Chondrocyte (in vitro differentiated cells): ENCODE measurements at regions not wholly inside any gene's neighbourhood (a gene's known extent, or its start where the extent isn't known, plus 50 kb on each side); places are given as distances from the start of the nearest gene placed in this dataset.
A peak's percentile ranks its signal among the peaks of the same experiment; 100 is the strongest.

Experiments
- DNase-seq: peaks from one replicate; pipeline ENCODE4 v3.0.0; 2021; ENCODE audit warnings: mixed read lengths, low spot score
- H3K27ac Mint-ChIP-seq: one replicate; pipeline ENCODE4 v1.8.0; 2021; ENCODE audit warnings: mild to moderate bottlenecking, moderate library complexity, mixed read lengths; ENCODE audit not compliant: unreplicated experiment
- H3K27me3 Mint-ChIP-seq: 2 replicates; pipeline ENCODE4 v1.8.0; 2021; ENCODE audit warnings: low read depth, mixed read lengths
- H3K36me3 Mint-ChIP-seq: 2 replicates; pipeline ENCODE4 v1.8.0; 2021; ENCODE audit warnings: low read depth, mixed read lengths
- H3K4me1 Mint-ChIP-seq: 2 replicates; pipeline ENCODE4 v1.8.0; 2021; ENCODE audit warnings: low read depth, mild to moderate bottlenecking, mixed read lengths
- H3K4me3 Mint-ChIP-seq: one replicate; pipeline ENCODE4 v1.8.0; 2021; ENCODE audit warnings: mild to moderate bottlenecking, moderate library complexity, mixed read lengths; ENCODE audit not compliant: unreplicated experiment
- H3K9me3 Mint-ChIP-seq: 2 replicates; pipeline ENCODE4 v1.8.0; 2021; ENCODE audit warnings: low read depth, mixed read lengths
- CTCF ChIP-seq: fragments of 200-600 bp; sonication (generic); IDR thresholded peaks from 2 replicates; pipeline ENCODE4 v1.5.0; 2021; ENCODE audit warnings: antibody characterized with exemption, mild to moderate bottlenecking, moderate library complexity

DNA sequence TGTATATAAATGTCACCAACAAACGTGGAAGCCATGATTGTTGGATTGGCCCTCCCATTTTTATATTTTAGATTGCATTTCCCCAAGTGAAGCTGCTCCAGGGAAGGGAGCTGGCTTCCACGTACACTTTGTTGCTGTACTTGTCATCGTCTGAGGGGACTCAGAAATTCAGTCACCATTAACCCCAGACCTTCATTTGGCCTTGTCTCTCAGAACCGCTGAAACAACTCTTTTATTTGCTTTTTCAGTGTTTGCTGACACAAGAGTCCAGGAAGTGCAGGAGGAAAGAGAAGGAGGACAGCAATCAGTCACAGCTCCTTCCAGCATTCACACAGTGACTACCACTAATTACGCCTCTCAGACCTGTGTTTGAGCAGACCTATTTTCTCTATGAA, 276.5 kb downstream of the TBL1XR1 start:
- Mint-ChIP-seq H3K27ac (peak overlapping the region; percentile 61), H3K4me3 (no peak overlapping the region), H3K27me3 (no peaks in the 10 kb centered on the region), H3K4me1 (peaks cover 12% of the 10 kb centered on the region), H3K9me3 (no peaks in the 10 kb centered on the region), H3K36me3 (no peaks in the 10 kb centered on the region)
- DNase-seq: no peak
- no peak for TF ChIP-seq CTCF

DNA sequence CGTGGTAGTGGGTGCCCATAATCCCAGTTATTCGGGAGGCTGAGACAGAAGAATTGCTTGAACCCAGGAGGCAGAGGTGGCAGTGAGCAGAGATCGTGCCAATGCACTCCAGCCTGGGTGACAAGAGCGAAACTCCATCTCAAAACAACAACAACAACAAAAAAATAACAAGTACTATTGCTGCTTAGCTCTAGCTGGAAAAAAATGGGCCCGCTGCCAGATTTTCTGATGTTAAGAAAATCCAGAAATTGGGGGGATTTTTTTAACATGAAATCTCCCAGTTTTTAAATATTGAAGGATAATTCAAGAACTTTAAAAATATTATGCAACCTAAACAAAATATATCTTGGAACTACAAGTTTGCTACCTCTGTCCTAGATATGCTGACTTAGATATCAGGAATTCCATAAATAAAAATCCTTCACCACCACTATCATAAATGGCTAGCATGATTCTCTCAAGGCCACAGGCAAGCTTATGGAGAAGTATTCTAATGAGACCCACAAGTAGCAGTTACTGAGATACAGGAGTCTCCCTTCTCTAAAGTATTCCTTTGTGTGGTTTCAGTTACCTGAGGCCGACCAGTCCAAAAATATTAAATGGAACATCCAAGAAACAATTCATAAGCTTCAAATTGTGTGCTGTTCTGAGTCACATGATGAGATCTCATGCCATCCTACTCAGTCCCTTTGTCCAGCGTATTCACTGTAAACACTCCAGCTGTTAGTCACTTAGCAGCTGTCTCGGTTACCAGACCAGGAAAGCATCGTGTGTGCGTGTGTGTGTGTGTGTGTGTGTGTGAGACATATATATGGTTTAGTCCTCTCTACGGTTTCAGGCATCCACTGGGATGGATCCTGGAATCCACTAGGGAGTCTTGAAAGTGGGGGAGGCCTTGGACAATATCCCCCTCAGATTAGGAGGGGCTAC, 277.2 kb downstream of the TBL1XR1 start:
- no peaks in the 10 kb centered on the region for H3K9me3 Mint-ChIP-seq
- DNase-seq: no peak
- no peak overlapping the region for H3K27ac Mint-ChIP-seq
- no peak for TF ChIP-seq CTCF
- no peaks in the 10 kb centered on the region for H3K27me3 Mint-ChIP-seq
- H3K4me3 Mint-ChIP-seq: no peak overlapping the region
- no peaks in the 10 kb centered on the region for H3K36me3 Mint-ChIP-seq
- H3K4me1 Mint-ChIP-seq: peaks cover 14% of the 10 kb centered on the region

DNA sequence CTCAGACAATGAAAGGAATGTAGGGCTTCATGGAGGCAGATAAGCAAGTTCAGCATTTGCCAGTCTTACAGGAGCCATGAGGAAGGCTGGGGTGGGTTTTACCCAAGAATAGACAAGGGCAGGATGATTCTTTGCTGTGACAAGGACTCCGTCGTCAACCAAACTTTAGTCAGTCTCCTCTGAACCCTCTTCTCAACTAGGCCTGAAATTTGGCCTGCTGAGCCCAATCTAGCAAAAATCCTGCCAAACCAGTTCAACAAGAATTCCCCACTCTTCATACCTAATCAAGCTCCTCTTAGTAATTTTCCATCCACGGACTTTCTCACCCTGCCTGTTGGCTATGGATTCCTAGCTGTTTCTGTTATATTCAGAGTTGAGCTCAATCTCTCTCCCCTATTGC, 280.5 kb downstream of the TBL1XR1 start:
- no peaks in the 10 kb centered on the region for H3K9me3 Mint-ChIP-seq
- no peaks in the 10 kb centered on the region for H3K36me3 Mint-ChIP-seq
- peaks cover 20% of the 10 kb centered on the region for H3K4me1 Mint-ChIP-seq
- no peak overlapping the region for H3K27ac Mint-ChIP-seq
- TF ChIP-seq CTCF: no peak
- no peak overlapping the region for H3K4me3 Mint-ChIP-seq
- DNase-seq: no peak
- H3K27me3 Mint-ChIP-seq: no peaks in the 10 kb centered on the region

GRCh38 chr3:176914764-176915163, 282.5 kb downstream of the TBL1XR1 start:
- Mint-ChIP-seq H3K4me1 (peaks cover 10% of the 10 kb centered on the region), H3K9me3 (no peaks in the 10 kb centered on the region), H3K27ac (peak overlapping the region; percentile 55), H3K27me3 (no peaks in the 10 kb centered on the region), H3K36me3 (no peaks in the 10 kb centered on the region), H3K4me3 (no peak overlapping the region)
- DNase-seq: no peak
- TF ChIP-seq CTCF: no peak

DNA sequence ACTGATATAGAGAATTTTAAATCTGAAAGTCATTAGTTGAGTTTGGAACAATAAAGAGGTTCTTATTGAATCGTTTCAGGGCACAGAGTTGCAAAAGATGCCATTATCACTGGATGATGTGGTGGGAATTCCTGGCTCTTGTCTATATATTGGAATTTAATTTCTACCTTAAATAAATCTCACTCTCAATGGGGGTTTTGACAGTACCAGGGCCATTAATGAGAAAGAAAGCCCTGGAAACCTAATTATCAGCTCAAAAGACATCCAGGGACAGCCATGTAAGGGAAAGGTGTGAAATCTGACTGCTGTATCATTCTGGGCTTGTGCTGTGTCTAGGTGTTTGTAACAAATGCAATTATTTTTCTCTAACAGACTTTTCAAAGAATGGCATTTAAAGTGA, 285.7 kb downstream of the TBL1XR1 start:
- Mint-ChIP-seq H3K4me3 (no peak overlapping the region), H3K36me3 (no peaks in the 10 kb centered on the region), H3K4me1 (peaks cover 17% of the 10 kb centered on the region), H3K27me3 (no peaks in the 10 kb centered on the region), H3K9me3 (no peaks in the 10 kb centered on the region), H3K27ac (no peak overlapping the region)
- no peak for TF ChIP-seq CTCF
- DNase-seq: no peak
